HepG2 (cell line): ENCODE measurements at regions not wholly inside any gene's neighbourhood (a gene's known extent, or its start where the extent isn't known, plus 50 kb on each side); places are given as distances from the start of the nearest gene placed in this dataset.

Source experiments
- BRCA1 ChIP-seq: sonication (generic); formaldehyde crosslinking; IDR thresholded peaks from 2 replicates; pipeline ENCODE4 v1.4.0; 2020; ENCODE audit warnings: missing genetic modification reagents
- CREM ChIP-seq, 2 experiments: sonication (generic) in 1 of 2; formaldehyde crosslinking in 1 of 2; IDR thresholded peaks; 2 replicates each; pipeline versions ENCODE4 v1.4.0 to v1.6.1; 2016 to 2020; ENCODE audit warnings: antibody characterized with exemption in 1 of 2, mild to moderate bottlenecking in 1 of 2, missing genetic modification reagents in 1 of 2
- HOXA9 ChIP-seq: sonication (generic); formaldehyde crosslinking; IDR thresholded peaks from 2 replicates; pipeline ENCODE4 v1.8.1; 2022; ENCODE audit warnings: missing genetic modification reagents, mild to moderate bottlenecking, moderate library complexity, borderline replicate concordance
- MIER3 ChIP-seq: IDR thresholded peaks from 2 replicates; pipeline ENCODE4 v1.6.1; 2016; ENCODE audit warnings: missing compliant biosample characterization, borderline replicate concordance
- NR1H2 ChIP-seq: sonication (generic); formaldehyde crosslinking; IDR thresholded peaks from 2 replicates; pipeline ENCODE4 v1.8.1; 2022; ENCODE audit warnings: low read depth, missing genetic modification reagents, borderline replicate concordance
- POGZ ChIP-seq: sonication (generic); formaldehyde crosslinking; IDR thresholded peaks from 2 replicates; pipeline ENCODE4 v1.4.0; 2020; ENCODE audit warnings: mild to moderate bottlenecking, missing genetic modification reagents
- POLR2A ChIP-seq, 2 experiments: IDR thresholded peaks; 2 replicates each; pipeline ENCODE4 v1.6.1; 2011; ENCODE audit warnings: low read depth in 2 of 2, low read length in 2 of 2, mild to moderate bottlenecking in 1 of 2, moderate library complexity in 1 of 2; ENCODE audit not compliant: insufficient read depth in 1 of 2
- SMYD3 ChIP-seq: sonication (generic); formaldehyde crosslinking; IDR thresholded peaks from 2 replicates; pipeline ENCODE4 v1.8.1; 2023; ENCODE audit warnings: mild to moderate bottlenecking, missing genetic modification reagents
- SRSF1 ChIP-seq: fragments of 200-400 bp; formaldehyde crosslinking; optimal IDR thresholded peaks from 2 replicates; pipeline ENCODE3; 2017; ENCODE audit warnings: mild to moderate bottlenecking, low read depth, low read length, moderate library complexity
- STAT5B ChIP-seq: sonication (generic); formaldehyde crosslinking; IDR thresholded peaks from 2 replicates; pipeline ENCODE4 v1.4.0; 2020; ENCODE audit warnings: missing genetic modification reagents
- TCF7L2 ChIP-seq: IDR thresholded peaks from 2 replicates; pipeline ENCODE4 v1.6.1; 2011; ENCODE audit warnings: mild to moderate bottlenecking, low read depth, low read length, moderate library complexity
- ZKSCAN1 ChIP-seq: fragments of 150-350 bp; IDR thresholded peaks from 2 replicates; pipeline ENCODE4 v1.6.1; 2014; ENCODE audit warnings: low read length
- ZNF3 ChIP-seq: IDR thresholded peaks from 2 replicates; pipeline ENCODE4 v1.7.0; 2017; ENCODE audit warnings: inconsistent platforms
- ZNF34 ChIP-seq: sonication (generic); formaldehyde crosslinking; IDR thresholded peaks from 2 replicates; pipeline ENCODE4 v1.4.0; 2020; ENCODE audit warnings: mild to moderate bottlenecking, missing genetic modification reagents, borderline replicate concordance
- ZNF547 ChIP-seq: sonication (generic); formaldehyde crosslinking; IDR thresholded peaks from 2 replicates; pipeline ENCODE4 v1.5.1; 2020; ENCODE audit warnings: mild to moderate bottlenecking, missing genetic modification reagents
- ZNF772 ChIP-seq: sonication (generic); formaldehyde crosslinking; IDR thresholded peaks from 2 replicates; pipeline ENCODE4 v1.5.0; 2020; ENCODE audit warnings: mild to moderate bottlenecking, missing genetic modification reagents
- ZNF790 ChIP-seq: sonication (generic); formaldehyde crosslinking; IDR thresholded peaks from 2 replicates; pipeline ENCODE4 v1.8.0; 2022; ENCODE audit warnings: missing genetic modification reagents, mild to moderate bottlenecking, borderline replicate concordance
- ZNF883 ChIP-seq: sonication (generic); formaldehyde crosslinking; IDR thresholded peaks from 2 replicates; pipeline ENCODE4 v1.5.1; 2020; ENCODE audit warnings: mild to moderate bottlenecking, missing genetic modification reagents; ENCODE audit errors: not compliant biosample characterization
- TF ChIP-seq, protein P1 (sequence below): sonication (generic); formaldehyde crosslinking; IDR thresholded peaks from 2 replicates; pipeline ENCODE4 v1.8.1; 2023; ENCODE audit warnings: mild to moderate bottlenecking, inconsistent platforms, moderate library complexity, missing genetic modification reagents, borderline replicate concordance
- TF ChIP-seq, protein P2 (sequence below): sonication (generic); formaldehyde crosslinking; IDR thresholded peaks from 2 replicates; pipeline ENCODE4 v1.4.0; 2020; ENCODE audit warnings: mild to moderate bottlenecking, missing genetic modification reagents
- TF ChIP-seq, protein P3 (sequence below): sonication (generic); formaldehyde crosslinking; conservative IDR thresholded peaks from 2 replicates; pipeline ENCODE4 v1.4.0; 2020; ENCODE audit warnings: missing genetic modification reagents
- TF ChIP-seq, protein P4 (sequence below): sonication (generic); formaldehyde crosslinking; IDR thresholded peaks from 2 replicates; pipeline ENCODE4 v1.5.0; 2020; ENCODE audit warnings: missing genetic modification reagents
- TF ChIP-seq, protein P5 (sequence below): sonication (generic); formaldehyde crosslinking; IDR thresholded peaks from 2 replicates; pipeline ENCODE4 v1.5.0; 2020; ENCODE audit warnings: missing genetic modification reagents
- TF ChIP-seq, protein P6 (sequence below): sonication (generic); formaldehyde crosslinking; IDR thresholded peaks from 2 replicates; pipeline ENCODE4 v1.4.0; 2020; ENCODE audit warnings: missing genetic modification reagents

DNA sequence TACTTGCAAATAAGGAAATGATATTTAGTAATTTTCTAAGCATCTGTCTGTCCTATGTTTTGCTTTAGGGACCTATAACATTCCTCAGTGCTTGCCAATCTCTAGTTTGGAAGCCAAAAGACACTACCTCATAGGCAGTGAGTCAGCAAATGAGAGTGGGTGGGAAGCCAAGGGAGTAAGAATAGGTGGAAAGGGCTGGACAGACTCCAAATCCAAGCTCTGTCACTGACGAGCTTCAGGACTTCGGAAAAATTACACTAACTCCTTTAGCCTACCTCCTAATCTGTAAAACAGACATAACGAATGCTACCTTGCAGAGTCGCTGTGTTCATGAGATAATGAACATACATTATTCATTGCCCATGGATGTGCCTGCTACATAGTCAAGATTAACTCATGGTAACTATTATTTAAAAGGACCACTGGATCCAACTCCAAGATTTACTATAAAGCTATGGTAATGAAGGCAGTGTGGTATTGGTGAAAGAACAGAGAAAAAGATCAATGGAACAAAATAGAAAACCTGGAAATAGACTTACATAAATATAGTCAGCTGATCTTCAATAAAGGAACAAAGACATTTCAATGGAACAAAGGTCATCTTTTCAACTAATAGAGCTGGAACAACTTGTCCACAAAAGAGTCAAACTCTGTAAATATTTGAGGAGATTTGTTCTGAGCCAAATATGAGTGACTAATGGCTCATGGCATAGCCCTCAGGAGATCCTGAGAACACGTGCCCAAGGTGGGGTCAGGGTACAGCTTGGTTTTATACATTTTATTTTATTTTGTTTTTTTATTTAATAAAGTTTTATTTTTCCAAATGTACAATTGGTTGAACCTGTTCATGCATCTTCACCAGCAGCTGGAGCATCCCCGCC, 64.1 kb downstream of the FAM50B start (continued):
- TF ChIP-seq, protein P1, sequence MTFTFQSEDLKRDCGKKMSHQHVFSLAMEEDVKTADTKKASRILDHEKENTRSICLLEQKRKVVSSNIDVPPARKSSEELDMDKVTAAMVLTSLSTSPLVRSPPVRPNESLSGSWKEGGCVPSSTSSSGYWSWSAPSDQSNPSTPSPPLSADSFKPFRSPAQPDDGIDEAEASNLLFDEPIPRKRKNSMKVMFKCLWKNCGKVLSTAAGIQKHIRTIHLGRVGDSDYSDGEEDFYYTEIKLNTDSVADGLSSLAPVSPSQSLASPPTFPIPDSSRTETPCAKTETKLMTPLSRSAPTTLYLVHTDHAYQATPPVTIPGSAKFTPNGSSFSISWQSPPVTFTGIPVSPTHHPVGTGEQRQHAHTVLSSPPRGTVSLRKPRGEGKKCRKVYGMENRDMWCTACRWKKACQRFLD: no peak
- TF ChIP-seq, protein P2, sequence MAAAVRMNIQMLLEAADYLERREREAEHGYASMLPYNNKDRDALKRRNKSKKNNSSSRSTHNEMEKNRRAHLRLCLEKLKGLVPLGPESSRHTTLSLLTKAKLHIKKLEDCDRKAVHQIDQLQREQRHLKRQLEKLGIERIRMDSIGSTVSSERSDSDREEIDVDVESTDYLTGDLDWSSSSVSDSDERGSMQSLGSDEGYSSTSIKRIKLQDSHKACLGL (CRISPR knock-in tag): no peak
- no peak for TF ChIP-seq ZKSCAN1
- TF ChIP-seq BRCA1 (CRISPR knock-in tag): no peak
- TF ChIP-seq ZNF34 (CRISPR knock-in tag): no peak
- TF ChIP-seq ZNF772 (CRISPR knock-in tag): 0 out of 2 replicates have a peak, but pooled peaks have one; percentile 19
- TF ChIP-seq, protein P3, sequence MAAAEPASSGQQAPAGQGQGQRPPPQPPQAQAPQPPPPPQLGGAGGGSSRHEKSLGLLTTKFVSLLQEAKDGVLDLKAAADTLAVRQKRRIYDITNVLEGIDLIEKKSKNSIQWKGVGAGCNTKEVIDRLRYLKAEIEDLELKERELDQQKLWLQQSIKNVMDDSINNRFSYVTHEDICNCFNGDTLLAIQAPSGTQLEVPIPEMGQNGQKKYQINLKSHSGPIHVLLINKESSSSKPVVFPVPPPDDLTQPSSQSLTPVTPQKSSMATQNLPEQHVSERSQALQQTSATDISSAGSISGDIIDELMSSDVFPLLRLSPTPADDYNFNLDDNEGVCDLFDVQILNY (CRISPR knock-in tag): no peak
- TF ChIP-seq, protein P4, sequence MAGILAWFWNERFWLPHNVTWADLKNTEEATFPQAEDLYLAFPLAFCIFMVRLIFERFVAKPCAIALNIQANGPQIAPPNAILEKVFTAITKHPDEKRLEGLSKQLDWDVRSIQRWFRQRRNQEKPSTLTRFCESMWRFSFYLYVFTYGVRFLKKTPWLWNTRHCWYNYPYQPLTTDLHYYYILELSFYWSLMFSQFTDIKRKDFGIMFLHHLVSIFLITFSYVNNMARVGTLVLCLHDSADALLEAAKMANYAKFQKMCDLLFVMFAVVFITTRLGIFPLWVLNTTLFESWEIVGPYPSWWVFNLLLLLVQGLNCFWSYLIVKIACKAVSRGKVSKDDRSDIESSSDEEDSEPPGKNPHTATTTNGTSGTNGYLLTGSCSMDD: no peak
- peak; percentile 28; the same call in 1 of the 2 replicates for TF ChIP-seq MIER3 (CRISPR knock-in tag)
- no peak for TF ChIP-seq ZNF3 (CRISPR knock-in tag)
- TF ChIP-seq POGZ (CRISPR knock-in tag): 0 out of 2 replicates have a peak, but pooled peaks have one; percentile 6
- TF ChIP-seq SMYD3 (CRISPR knock-in tag): no peak
- TF ChIP-seq, protein P5, sequence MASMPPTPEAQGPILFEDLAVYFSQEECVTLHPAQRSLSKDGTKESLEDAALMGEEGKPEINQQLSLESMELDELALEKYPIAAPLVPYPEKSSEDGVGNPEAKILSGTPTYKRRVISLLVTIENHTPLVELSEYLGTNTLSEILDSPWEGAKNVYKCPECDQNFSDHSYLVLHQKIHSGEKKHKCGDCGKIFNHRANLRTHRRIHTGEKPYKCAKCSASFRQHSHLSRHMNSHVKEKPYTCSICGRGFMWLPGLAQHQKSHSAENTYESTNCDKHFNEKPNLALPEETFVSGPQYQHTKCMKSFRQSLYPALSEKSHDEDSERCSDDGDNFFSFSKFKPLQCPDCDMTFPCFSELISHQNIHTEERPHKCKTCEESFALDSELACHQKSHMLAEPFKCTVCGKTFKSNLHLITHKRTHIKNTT (CRISPR knock-in tag): no peak
- TF ChIP-seq ZNF883: no peak
- peak; percentile 72 for TF ChIP-seq TCF7L2
- no peak for TF ChIP-seq HOXA9
- TF ChIP-seq, protein P6, sequence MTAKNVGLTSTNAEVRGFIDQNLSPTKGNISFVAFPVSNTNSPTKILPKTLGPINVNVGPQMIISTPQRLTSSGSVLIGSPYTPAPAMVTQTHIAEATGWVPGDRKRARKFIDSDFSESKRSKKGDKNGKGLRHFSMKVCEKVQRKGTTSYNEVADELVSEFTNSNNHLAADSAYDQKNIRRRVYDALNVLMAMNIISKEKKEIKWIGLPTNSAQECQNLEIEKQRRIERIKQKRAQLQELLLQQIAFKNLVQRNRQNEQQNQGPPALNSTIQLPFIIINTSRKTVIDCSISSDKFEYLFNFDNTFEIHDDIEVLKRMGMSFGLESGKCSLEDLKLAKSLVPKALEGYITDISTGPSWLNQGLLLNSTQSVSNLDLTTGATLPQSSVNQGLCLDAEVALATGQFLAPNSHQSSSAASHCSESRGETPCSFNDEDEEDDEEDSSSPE (CRISPR knock-in tag): peak; percentile 34; the same call in 1 of the 2 replicates
- TF ChIP-seq ZNF790 (CRISPR knock-in tag): no peak
- TF ChIP-seq STAT5B (CRISPR knock-in tag): no peak
- TF ChIP-seq SRSF1: no peak
- peak; percentile 90 for TF ChIP-seq CREM (IDR thresholded peaks at IDR 0.05)
- no peak for TF ChIP-seq CREM (CRISPR knock-in tag; IDR thresholded peaks at IDR 0.05)
- no peak for TF ChIP-seq NR1H2
- 0 out of 4 replicates have a peak, but pooled peaks of 1 of the 2 experiments have one; percentile 18 for TF ChIP-seq POLR2A (IDR thresholded peaks at IDR 0.05; ENCODE audit: insufficient read depth in 1 of 2, low read depth in 2 of 2, low read length in 2 of 2)
- TF ChIP-seq ZNF547 (CRISPR knock-in tag): no peak
